Right atrium auricular region (tissue), 2 donors: ENCODE measurements at regions not wholly inside any gene's neighbourhood (a gene's known extent, or its start where the extent isn't known, plus 50 kb on each side); places are given as distances from the start of the nearest gene placed in this dataset.

Experiments
- DNase-seq: peaks from one replicate; pipeline ENCODE4 v3.0.0-alpha.2; 2019; ENCODE audit warnings: low spot score
- H3K27ac ChIP-seq, 2 donors: fragments of 200-600 bp; sonication (generic); 1 replicate in 1 of 2; 2 replicates in 1 of 2; pipeline ENCODE4 v1.5.1; 2016 to 2019
- H3K27me3 ChIP-seq, 2 donors: fragments of 200-600 bp; sonication (generic); one replicate each; pipeline versions ENCODE4 v1.5.1 to v1.6.0; 2017 to 2019
- H3K36me3 ChIP-seq: fragments of 200-600 bp; sonication (generic); one replicate; pipeline ENCODE4 v1.5.1; 2016
- H3K4me1 ChIP-seq, 2 donors: fragments of 200-600 bp; sonication (generic); one replicate each; pipeline versions ENCODE4 v1.5.1 to v1.6.0; 2017 to 2019
- H3K4me3 ChIP-seq, 2 donors: fragments of 200-600 bp; sonication (generic); 1 replicate in 1 of 2; 2 replicates in 1 of 2; pipeline ENCODE4 v1.5.1; 2017 to 2019; ENCODE audit warnings: mild to moderate bottlenecking in 1 of 2, moderate library complexity in 1 of 2
- H3K9me3 ChIP-seq, 2 donors: fragments of 200-600 bp; sonication (generic); one replicate each; pipeline ENCODE4 v1.5.1; 2019
- TF ChIP-seq, protein P1 (sequence below), 2 donors: fragments of 200-600 bp; sonication (generic); IDR thresholded peaks; one replicate each; pipeline ENCODE4 v1.5.1; 2019; ENCODE audit warnings: antibody characterized with exemption in 2 of 2

DNA sequence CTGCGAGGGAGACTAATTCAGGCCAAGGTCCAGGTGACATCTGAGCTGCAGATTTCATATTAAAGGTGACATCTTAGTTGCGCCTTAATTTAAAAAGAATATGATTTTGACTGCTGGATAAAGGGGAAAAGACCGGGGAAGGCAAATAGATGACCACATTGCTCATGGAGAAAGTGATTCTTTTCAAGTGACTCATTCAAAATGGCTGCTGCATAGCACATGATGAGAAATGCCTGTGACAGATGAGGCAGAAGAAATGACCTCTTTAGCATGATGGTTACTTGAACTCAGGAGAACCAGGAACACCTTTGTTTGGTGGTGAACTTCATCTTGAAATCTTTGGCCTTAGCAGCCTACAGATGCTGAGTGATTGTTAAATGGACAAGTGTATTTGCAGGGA lies 385.8 kb upstream of the TRIB2 start:
- Histone ChIP-seq H3K27me3 (no peaks in the 10 kb centered on the region), H3K4me3 (no peak overlapping the region), H3K27ac (no peak overlapping the region), H3K9me3 (no peaks in the 10 kb centered on the region), H3K4me1 (no peaks in the 10 kb centered on the region), H3K36me3 (no peaks in the 10 kb centered on the region)
- no peak for DNase-seq
- TF ChIP-seq, protein P1, sequence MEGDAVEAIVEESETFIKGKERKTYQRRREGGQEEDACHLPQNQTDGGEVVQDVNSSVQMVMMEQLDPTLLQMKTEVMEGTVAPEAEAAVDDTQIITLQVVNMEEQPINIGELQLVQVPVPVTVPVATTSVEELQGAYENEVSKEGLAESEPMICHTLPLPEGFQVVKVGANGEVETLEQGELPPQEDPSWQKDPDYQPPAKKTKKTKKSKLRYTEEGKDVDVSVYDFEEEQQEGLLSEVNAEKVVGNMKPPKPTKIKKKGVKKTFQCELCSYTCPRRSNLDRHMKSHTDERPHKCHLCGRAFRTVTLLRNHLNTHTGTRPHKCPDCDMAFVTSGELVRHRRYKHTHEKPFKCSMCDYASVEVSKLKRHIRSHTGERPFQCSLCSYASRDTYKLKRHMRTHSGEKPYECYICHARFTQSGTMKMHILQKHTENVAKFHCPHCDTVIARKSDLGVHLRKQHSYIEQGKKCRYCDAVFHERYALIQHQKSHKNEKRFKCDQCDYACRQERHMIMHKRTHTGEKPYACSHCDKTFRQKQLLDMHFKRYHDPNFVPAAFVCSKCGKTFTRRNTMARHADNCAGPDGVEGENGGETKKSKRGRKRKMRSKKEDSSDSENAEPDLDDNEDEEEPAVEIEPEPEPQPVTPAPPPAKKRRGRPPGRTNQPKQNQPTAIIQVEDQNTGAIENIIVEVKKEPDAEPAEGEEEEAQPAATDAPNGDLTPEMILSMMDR (IDR thresholded peaks at IDR 0.05), result no peak

DNA sequence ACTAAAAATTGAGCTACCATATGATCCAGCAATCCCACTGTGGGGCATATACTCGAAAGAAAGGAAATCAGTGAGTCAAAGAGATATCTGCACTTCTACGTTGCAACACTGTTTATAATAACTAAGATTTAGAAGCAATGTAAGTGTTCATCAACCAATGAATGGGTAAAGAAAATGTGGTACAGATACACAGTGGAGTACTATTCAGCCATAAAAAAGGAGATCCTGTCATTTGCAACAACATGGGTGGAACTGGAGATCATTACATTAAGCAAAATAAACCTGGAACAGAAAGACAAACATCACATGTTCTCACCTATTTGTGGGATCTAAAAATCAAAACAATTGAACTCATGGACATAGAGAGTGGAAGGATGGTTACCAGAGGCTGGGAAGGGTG lies 385.0 kb upstream of the TRIB2 start:
- TF ChIP-seq, protein P1 (IDR thresholded peaks at IDR 0.05), result no peak
- Histone ChIP-seq H3K27me3 (no peaks in the 10 kb centered on the region), H3K27ac (no peak overlapping the region), H3K36me3 (no peaks in the 10 kb centered on the region), H3K4me3 (no peak overlapping the region), H3K4me1 (no peaks in the 10 kb centered on the region), H3K9me3 (no peaks in the 10 kb centered on the region)
- DNase-seq, result no peak

DNA sequence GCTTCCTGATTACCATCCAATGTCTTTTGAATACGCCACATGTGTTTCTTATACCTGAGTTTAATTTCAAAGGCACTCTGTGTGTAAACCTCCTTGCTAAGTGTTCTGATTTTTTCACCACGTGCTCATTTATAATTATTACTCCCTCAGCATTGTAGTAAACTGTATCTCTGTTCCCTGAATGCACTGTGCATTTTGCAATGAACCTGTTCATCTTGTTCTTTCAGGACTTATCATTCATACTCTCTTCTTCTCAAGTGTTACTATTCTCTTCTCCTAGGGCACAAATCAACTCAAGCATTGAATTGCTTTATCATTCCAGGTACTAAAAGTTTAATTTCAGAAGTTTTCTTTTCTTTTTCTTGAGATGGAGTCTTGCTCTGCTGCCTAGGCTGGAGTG lies 383.4 kb upstream of the TRIB2 start:
- Histone ChIP-seq H3K27me3 (no peaks in the 10 kb centered on the region), H3K27ac (no peak overlapping the region), H3K4me3 (no peak overlapping the region), H3K4me1 (no peaks in the 10 kb centered on the region), H3K9me3 (no peaks in the 10 kb centered on the region), H3K36me3 (no peaks in the 10 kb centered on the region)
- DNase-seq, result no peak
- TF ChIP-seq, protein P1 (IDR thresholded peaks at IDR 0.05), result no peak

DNA sequence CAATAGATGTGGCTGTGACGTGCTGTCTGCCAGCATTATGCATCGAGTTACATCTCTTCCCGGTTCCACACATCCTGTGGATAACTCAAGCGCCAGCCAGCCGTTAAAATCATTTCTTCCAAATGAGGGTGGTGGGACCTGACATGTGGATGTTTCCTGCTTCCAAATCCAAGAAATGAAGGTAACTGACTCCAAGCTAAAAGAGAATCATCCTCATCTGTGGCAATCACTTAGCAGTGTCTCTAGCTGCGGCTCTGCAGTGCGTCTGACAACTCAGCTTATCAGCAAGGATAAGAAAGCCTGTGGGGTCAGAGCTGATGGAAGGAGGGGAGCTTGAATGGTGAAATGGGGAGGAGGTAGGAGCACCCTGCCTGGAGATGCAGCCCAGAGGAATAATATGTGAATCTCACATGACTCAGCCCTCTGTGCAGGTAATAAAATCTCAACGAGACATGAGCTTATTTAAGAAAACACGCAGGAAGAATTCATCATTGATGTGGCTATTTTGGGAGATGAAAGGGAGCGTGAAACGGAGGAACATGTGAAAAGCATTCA lies 382.2 kb upstream of the TRIB2 start:
- Histone ChIP-seq H3K9me3 (no peaks in the 10 kb centered on the region), H3K27ac (no peak overlapping the region), H3K4me1 (no peaks in the 10 kb centered on the region), H3K27me3 (no peaks in the 10 kb centered on the region), H3K36me3 (no peaks in the 10 kb centered on the region), H3K4me3 (no peak overlapping the region)
- TF ChIP-seq, protein P1 (IDR thresholded peaks at IDR 0.05), result no peak
- DNase-seq, result no peak

DNA sequence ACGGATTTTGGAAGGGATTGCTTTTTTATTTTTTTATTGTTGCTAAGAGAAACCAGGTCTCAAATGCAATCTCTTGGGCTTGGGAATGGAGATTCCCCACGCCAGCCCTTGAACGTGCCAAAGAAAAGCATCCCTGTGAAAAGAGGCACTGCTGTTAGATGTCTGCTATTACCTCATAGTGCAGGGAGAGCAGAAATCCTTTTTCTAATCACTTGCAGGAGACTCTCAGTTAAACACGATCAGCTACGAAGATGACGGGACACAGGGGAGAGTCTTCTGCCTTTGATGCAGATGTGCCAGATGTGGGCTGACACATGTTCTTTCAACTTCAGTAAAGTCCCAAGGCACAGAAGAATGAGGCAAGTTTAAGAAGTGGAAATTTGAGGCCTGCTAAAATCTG lies 381.6 kb upstream of the TRIB2 start:
- no peaks in the 10 kb centered on the region for H3K36me3 ChIP-seq

DNA sequence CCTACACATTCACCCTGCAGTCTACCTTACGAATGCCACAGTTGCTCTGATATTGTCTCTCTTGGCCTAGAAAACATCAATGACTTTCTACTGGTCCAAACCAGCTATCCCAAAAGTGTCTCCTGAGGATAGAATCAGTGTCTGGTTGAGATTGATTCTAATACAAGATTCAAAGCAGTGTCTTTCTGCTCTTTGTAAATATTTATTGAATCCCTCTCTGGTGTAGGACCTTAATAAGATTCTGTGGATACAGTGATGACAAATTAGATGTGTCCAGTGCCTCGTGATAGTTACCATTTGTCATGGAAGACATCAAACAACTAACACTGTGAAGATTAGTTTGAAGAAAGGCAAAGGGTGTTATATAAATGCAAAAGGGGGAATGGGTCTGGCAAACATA lies 380.7 kb upstream of the TRIB2 start:
- H3K36me3 ChIP-seq, result no peaks in the 10 kb centered on the region
- no peak overlapping the region for H3K27ac ChIP-seq
- H3K4me3 ChIP-seq, result no peak overlapping the region
- H3K9me3 ChIP-seq, result no peaks in the 10 kb centered on the region
- no peak for DNase-seq
- H3K27me3 ChIP-seq, result no peaks in the 10 kb centered on the region
- H3K4me1 ChIP-seq, result no peaks in the 10 kb centered on the region
- TF ChIP-seq, protein P1 (IDR thresholded peaks at IDR 0.05), result no peak

More for the DNA sequence above, 381.6 kb upstream of the TRIB2 start:
- Histone ChIP-seq H3K9me3 (no peaks in the 10 kb centered on the region), H3K4me3 (no peak overlapping the region), H3K27ac (no peak overlapping the region), H3K27me3 (no peaks in the 10 kb centered on the region), H3K4me1 (no peaks in the 10 kb centered on the region)
- TF ChIP-seq, protein P1 (IDR thresholded peaks at IDR 0.05), result no peak
- no peak for DNase-seq
